ENCODE measurements at regions not wholly inside any gene's neighbourhood (a gene's known extent, or its start where the extent isn't known, plus 50 kb on each side); places are given as distances from the start of the nearest gene placed in this dataset.

GRCh38 chr9:11805969-11806368 lies 887.2 kb upstream of the TYRP1 start:
- no peak for TF ChIP-seq CTCF (IDR thresholded peaks at IDR 0.05; ENCODE audit: low read depth, low read length)
- no peak for DNase-seq (ENCODE audit: extremely low read depth, low read depth)

GRCh38 chr9:11821306-11821975 lies 871.7 kb upstream of the TYRP1 start:
- no peak for DNase-seq (ENCODE audit: extremely low read depth, low read depth)
- TF ChIP-seq CTCF (IDR thresholded peaks at IDR 0.05; ENCODE audit: low read depth, low read length) = no peak

- no peak for TF ChIP-seq CTCF (IDR thresholded peaks at IDR 0.05; ENCODE audit: low read depth, low read length)
- DNase-seq (ENCODE audit: extremely low read depth, low read depth) = no peak
These were observed 865.0 kb upstream of the TYRP1 start for GRCh38 chr9:11828201-11828600.

GRCh38 chr9:11833056-11833455 lies 860.1 kb upstream of the TYRP1 start:
- DNase-seq (ENCODE audit: extremely low read depth, low read depth) = no peak
- TF ChIP-seq CTCF (IDR thresholded peaks at IDR 0.05; ENCODE audit: low read depth, low read length) = no peak

- DNase-seq (ENCODE audit: extremely low read depth, low read depth) = no peak
- no peak for TF ChIP-seq CTCF (IDR thresholded peaks at IDR 0.05; ENCODE audit: low read depth, low read length)
These were observed 824.4 kb upstream of the TYRP1 start for GRCh38 chr9:11868795-11869194.

- no peak for TF ChIP-seq CTCF (IDR thresholded peaks at IDR 0.05; ENCODE audit: low read depth, low read length)
- no peak for DNase-seq (ENCODE audit: extremely low read depth, low read depth)
These were observed 821.3 kb upstream of the TYRP1 start for GRCh38 chr9:11871852-11872251.

- no peak for TF ChIP-seq CTCF (IDR thresholded peaks at IDR 0.05; ENCODE audit: low read depth, low read length)
- no peak for DNase-seq (ENCODE audit: extremely low read depth, low read depth)
These were observed 820.7 kb upstream of the TYRP1 start for GRCh38 chr9:11872471-11872870.

Measured in AG09319 (cell line).